ENCODE measurements at regions not wholly inside any gene's neighbourhood (a gene's known extent, or its start where the extent isn't known, plus 50 kb on each side); places are given as distances from the start of the nearest gene placed in this dataset.

DNA sequence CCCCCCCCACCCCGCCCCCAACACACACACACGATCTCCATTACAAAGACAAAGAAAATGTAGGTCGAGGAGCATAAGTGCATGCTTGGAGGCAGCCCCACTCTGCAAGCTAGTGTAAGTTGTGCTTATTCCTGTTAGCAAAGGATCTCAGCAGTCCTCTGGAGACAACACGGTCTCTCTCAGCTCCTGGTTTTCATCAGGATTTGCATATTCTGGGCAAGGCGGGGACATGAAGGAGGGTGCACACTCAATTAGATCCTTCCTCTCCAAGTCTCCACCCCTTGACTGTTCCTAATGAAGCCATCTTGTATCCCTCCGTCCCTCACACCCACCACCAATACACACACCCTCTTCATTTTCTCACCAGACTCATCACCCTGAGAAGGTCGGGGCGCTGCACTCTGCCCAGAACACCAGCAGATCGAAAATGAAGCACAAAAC, 63.8 kb downstream of the MRPL46 start:
- TF ChIP-seq CTCF (IDR thresholded peaks at IDR 0.05) (no peak), ZFX (IDR thresholded peaks at IDR 0.05; ENCODE audit: borderline replicate concordance) (no peak)
